Vagina (tissue), 2 donors: ENCODE measurements at regions not wholly inside any gene's neighbourhood (a gene's known extent, or its start where the extent isn't known, plus 50 kb on each side); places are given as distances from the start of the nearest gene placed in this dataset.

Experiments
- DNase-seq, 2 donors: peaks; one replicate each; pipeline ENCODE4 v3.0.0-alpha.2; 2017; ENCODE audit errors: extremely low spot score in 2 of 2
- H3K27ac ChIP-seq: fragments of 200-600 bp; sonication (generic); one replicate; pipeline ENCODE4 v1.5.1; 2019
- H3K27me3 ChIP-seq: fragments of 200-600 bp; sonication (generic); one replicate; pipeline ENCODE4 v1.5.1; 2019
- H3K36me3 ChIP-seq, 2 donors: fragments of 200-600 bp; sonication (generic); one replicate each; pipeline ENCODE4 v1.5.1; 2017 to 2019
- H3K4me1 ChIP-seq: fragments of 200-600 bp; sonication (generic); one replicate; pipeline ENCODE4 v1.5.1; 2019
- H3K4me3 ChIP-seq, 2 donors: fragments of 200-600 bp; sonication (generic); 1 replicate in 1 of 2; 2 replicates in 1 of 2; pipeline ENCODE4 v1.5.1; 2016 to 2019
- H3K9me3 ChIP-seq: fragments of 200-600 bp; sonication (generic); one replicate; pipeline ENCODE4 v1.5.1; 2019
- POLR2A ChIP-seq, 2 donors: fragments of 450-650 bp; IDR thresholded peaks; one replicate each; pipeline ENCODE4 v1.6.1; 2017; ENCODE audit warnings: antibody characterized with exemption in 2 of 2, mild to moderate bottlenecking in 2 of 2, moderate library complexity in 2 of 2
- POLR2AphosphoS5 ChIP-seq, 2 donors: sonication (generic); formaldehyde crosslinking; IDR thresholded peaks; one replicate each; pipeline ENCODE4 v1.9.0; 2017; ENCODE audit warnings: antibody characterized with exemption in 2 of 2, mild to moderate bottlenecking in 2 of 2, low read depth in 1 of 2; ENCODE audit not compliant: insufficient read depth in 1 of 2
- intact Hi-C: fragments of 100-400 bp; cut with DNase I; formaldehyde crosslinking; loops from one replicate; pipeline ENCODE4 v1.15.1; 2023
- TF ChIP-seq, protein P1 (sequence below), 3 experiments: fragments of 450-650 bp in 2 of 3; fragments of 200-600 bp in 1 of 3; sonication (generic) in 1 of 3; IDR thresholded peaks; one replicate each; pipeline ENCODE4 v1.5.1; 2017 to 2019; ENCODE audit warnings: antibody characterized with exemption in 3 of 3, mild to moderate bottlenecking in 2 of 3, moderate library complexity in 2 of 3

DNA sequence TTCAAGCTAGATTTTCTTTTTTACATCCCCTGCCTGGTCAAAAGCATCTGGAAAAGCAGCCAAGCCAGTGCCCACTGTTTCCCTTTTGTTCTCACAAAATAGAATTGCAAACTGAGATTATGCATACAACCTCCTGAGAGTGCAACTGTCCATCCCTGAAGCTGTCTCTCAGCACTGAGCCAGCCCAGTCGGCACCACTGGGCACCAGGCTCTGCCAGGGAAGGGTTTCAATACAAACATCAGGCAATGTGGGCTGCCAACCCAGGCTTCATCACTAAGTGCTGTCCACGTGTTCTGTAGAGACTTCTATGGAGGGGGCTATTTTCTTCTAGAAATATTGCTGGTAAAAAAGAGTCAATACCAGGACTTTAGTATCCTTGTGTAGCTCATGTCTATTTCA is 356.3 kb upstream of the TBL1XR1 start:
- no peak for DNase-seq
- intact Hi-C loops, result no loop called here
- Histone ChIP-seq H3K4me1 (peaks cover 11% of the 10 kb centered on the region), H3K36me3 (no peaks in the 10 kb centered on the region), H3K27ac (no peak overlapping the region), H3K27me3 (no peaks in the 10 kb centered on the region), H3K4me3 (no peak overlapping the region), H3K9me3 (no peaks in the 10 kb centered on the region)
- TF ChIP-seq, protein P1, sequence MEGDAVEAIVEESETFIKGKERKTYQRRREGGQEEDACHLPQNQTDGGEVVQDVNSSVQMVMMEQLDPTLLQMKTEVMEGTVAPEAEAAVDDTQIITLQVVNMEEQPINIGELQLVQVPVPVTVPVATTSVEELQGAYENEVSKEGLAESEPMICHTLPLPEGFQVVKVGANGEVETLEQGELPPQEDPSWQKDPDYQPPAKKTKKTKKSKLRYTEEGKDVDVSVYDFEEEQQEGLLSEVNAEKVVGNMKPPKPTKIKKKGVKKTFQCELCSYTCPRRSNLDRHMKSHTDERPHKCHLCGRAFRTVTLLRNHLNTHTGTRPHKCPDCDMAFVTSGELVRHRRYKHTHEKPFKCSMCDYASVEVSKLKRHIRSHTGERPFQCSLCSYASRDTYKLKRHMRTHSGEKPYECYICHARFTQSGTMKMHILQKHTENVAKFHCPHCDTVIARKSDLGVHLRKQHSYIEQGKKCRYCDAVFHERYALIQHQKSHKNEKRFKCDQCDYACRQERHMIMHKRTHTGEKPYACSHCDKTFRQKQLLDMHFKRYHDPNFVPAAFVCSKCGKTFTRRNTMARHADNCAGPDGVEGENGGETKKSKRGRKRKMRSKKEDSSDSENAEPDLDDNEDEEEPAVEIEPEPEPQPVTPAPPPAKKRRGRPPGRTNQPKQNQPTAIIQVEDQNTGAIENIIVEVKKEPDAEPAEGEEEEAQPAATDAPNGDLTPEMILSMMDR (IDR thresholded peaks at IDR 0.05), result no peak
- no peak for TF ChIP-seq POLR2A (IDR thresholded peaks at IDR 0.05)
- TF ChIP-seq POLR2AphosphoS5 (IDR thresholded peaks at IDR 0.05; ENCODE audit: insufficient read depth in 1 of 2, low read depth in 1 of 2), result no peak

DNA sequence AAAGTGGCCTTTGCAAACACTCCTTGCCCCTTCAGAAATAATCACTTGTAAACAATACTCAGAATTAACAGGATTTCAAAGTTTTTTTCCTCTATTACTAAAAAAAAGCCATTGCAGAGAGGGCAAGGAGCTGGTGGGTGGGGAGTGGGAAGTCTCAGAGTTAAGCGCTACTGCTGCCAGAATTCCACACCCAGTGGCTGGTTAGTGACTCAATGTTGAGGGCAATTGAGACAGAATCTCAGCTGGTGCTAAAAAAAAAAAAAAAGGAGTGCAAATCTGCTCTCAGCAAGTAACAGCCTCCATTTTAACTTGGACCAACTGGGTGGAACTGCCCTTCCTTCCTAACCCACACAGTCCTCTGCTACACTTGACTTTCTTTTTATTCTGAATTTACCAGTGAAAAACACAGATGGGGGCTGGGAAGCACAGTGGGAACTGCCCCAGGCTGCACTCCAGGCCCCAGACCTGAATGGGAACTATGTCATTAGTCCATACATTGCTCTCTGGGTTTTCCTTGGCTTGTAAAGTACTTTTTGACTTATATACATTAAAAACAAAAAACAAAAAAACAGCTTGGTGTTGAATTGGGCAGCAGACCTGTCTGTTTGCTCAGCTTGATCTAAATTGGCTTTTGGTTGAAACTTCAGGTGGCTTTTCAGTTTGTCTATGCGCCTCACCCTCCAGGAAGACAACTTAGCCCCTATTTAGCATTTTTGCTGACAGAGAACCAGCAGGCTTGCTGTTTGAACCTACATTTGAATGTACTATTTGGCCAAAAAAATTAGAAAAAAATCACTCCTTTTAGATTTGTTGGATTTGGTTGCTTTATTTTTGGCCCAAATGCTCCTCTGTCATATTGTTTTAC is 357.8 kb upstream of the TBL1XR1 start:
- H3K4me3 ChIP-seq, result no peak overlapping the region
- H3K4me1 ChIP-seq, result peaks cover 11% of the 10 kb centered on the region
- H3K36me3 ChIP-seq, result no peaks in the 10 kb centered on the region
- intact Hi-C loops, result no loop called here
- no peak overlapping the region for H3K27ac ChIP-seq
- TF ChIP-seq POLR2AphosphoS5 (IDR thresholded peaks at IDR 0.05; ENCODE audit: insufficient read depth in 1 of 2, low read depth in 1 of 2) (no peak), POLR2A (IDR thresholded peaks at IDR 0.05) (no peak)
- TF ChIP-seq, protein P1 (IDR thresholded peaks at IDR 0.05), result no peak
- DNase-seq, result no peak
- H3K9me3 ChIP-seq, result no peaks in the 10 kb centered on the region
- no peaks in the 10 kb centered on the region for H3K27me3 ChIP-seq

DNA sequence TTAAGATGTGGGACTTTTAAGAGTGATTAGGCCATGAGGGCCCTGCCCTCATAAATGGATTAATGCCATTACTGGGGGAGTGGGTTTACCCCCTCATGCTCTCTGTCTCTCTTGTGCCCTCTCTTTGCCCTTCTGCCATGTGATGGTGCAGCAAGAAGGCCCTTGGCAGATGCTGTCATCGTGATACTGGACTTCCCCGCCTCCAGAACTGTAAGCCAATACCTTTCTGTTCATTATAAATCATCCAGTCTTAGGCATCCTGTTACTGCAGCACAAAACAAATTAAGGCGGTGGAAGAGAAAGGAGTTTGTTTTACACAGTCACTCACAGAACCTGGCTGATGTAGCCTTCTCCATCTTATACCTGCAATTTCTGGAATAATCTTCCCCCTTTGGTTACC is 360.3 kb upstream of the TBL1XR1 start:
- H3K9me3 ChIP-seq, result no peaks in the 10 kb centered on the region
- H3K4me1 ChIP-seq, result peaks cover 11% of the 10 kb centered on the region
- DNase-seq, result no peak
- no peak overlapping the region for H3K4me3 ChIP-seq
- TF ChIP-seq POLR2AphosphoS5 (IDR thresholded peaks at IDR 0.05; ENCODE audit: insufficient read depth in 1 of 2, low read depth in 1 of 2) (no peak), POLR2A (IDR thresholded peaks at IDR 0.05) (no peak)
- TF ChIP-seq, protein P1 (IDR thresholded peaks at IDR 0.05), result no peak
- intact Hi-C loops, result no loop called here
- H3K27ac ChIP-seq, result no peak overlapping the region
- no peaks in the 10 kb centered on the region for H3K27me3 ChIP-seq
- no peaks in the 10 kb centered on the region for H3K36me3 ChIP-seq

DNA sequence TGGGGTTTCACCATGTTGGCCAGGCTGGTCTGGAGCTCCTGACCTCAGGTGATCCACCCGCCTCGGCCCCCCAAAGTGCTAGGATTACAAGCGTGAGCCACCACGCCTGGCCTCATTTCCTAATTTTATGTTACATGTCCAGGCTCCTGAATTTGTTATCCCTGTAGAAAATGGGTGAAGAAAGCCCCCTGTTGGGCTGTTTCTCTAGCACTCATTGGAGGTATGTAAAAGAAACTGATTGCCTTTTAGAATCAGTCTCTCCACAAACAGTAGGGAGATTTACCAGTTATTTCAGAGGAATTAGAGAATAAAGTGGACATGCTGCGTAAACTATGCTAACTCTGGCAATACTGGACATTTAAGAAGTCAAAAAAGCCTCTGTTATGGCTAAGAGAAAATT is 364.1 kb upstream of the TBL1XR1 start:
- Histone ChIP-seq H3K4me3 (no peak overlapping the region), H3K36me3 (no peaks in the 10 kb centered on the region), H3K27ac (no peak overlapping the region), H3K4me1 (no peaks in the 10 kb centered on the region), H3K9me3 (no peaks in the 10 kb centered on the region), H3K27me3 (no peaks in the 10 kb centered on the region)
- DNase-seq, result no peak
- intact Hi-C loops, result no loop called here
- TF ChIP-seq, protein P1 (IDR thresholded peaks at IDR 0.05), result no peak
- TF ChIP-seq POLR2AphosphoS5 (IDR thresholded peaks at IDR 0.05; ENCODE audit: insufficient read depth in 1 of 2, low read depth in 1 of 2) (no peak), POLR2A (IDR thresholded peaks at IDR 0.05) (no peak)

DNA sequence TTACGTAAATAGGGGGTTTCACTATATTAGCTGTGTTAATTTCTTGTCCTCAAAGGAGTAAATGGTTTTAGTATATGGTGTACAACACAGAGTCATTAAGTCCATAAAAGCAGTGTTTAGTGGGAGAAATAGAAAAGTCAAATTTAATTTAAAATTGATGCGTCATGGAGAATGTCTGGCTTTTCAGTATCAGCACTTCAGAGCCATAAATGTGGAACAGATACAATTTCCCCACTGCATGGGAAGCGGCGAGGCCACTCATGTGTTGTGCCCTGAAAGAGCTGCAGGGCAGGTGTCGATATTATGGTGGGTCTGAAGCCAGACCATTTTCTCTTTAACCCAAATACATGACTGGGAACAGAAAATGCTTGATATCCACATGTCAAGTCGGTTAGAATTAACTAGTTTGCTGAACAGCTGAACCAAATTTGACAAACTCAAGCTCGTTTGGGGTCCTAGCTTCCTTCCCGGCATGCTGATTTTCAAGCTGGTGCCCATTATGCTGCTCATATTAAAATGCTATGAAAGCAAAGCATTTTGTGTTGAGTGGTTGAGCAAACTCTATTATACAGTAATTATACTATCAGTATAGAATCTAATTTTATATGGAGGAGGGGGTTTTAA is 364.6 kb upstream of the TBL1XR1 start:
- TF ChIP-seq POLR2A (IDR thresholded peaks at IDR 0.05) (no peak), POLR2AphosphoS5 (IDR thresholded peaks at IDR 0.05; ENCODE audit: insufficient read depth in 1 of 2, low read depth in 1 of 2) (no peak)
- TF ChIP-seq, protein P1 (IDR thresholded peaks at IDR 0.05), result no peak
- Histone ChIP-seq H3K9me3 (no peaks in the 10 kb centered on the region), H3K4me3 (no peak overlapping the region), H3K4me1 (no peaks in the 10 kb centered on the region), H3K36me3 (no peaks in the 10 kb centered on the region), H3K27ac (no peak overlapping the region), H3K27me3 (no peaks in the 10 kb centered on the region)
- no peak for DNase-seq
- intact Hi-C loops, result no loop called here
